Body of pancreas (tissue), 4 donors: ENCODE measurements at regions not wholly inside any gene's neighbourhood (a gene's known extent, or its start where the extent isn't known, plus 50 kb on each side); places are given as distances from the start of the nearest gene placed in this dataset.

Experiments used
- POLR2A ChIP-seq, 3 donors: fragments of 450-650 bp; IDR thresholded peaks; one replicate each; pipeline ENCODE4 v1.6.1; 2016; ENCODE audit warnings: antibody characterized with exemption in 3 of 3, mild to moderate bottlenecking in 2 of 3
- TF ChIP-seq, protein P1 (sequence below), 7 experiments: fragments of 450-650 bp in 4 of 7; fragments of 200-600 bp in 3 of 7; sonication (generic) in 3 of 7; IDR thresholded peaks; one replicate each; pipeline ENCODE4 v1.5.1; 2016 to 2019; ENCODE audit warnings: antibody characterized with exemption in 7 of 7

DNA sequence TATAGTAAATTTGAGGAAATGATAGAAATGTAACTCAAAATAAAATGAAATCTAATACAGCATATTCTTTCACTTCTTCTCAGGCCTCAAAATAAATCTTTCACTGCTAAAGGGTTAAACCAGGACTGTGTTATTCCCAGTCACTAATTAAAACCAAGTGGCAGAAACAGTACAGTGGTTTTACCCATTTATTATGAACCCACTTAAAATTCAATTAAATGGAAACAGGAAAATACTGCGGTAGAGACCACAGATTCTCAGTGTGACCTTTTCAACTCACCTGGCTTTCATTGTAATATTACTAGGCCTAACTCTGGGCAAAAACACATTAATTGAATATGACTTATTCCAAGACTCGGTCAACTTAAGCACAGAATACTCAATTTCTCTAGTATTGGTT lies 176.5 kb upstream of the DKK2 start:
- no peak for TF ChIP-seq POLR2A (IDR thresholded peaks at IDR 0.05)
- TF ChIP-seq, protein P1, sequence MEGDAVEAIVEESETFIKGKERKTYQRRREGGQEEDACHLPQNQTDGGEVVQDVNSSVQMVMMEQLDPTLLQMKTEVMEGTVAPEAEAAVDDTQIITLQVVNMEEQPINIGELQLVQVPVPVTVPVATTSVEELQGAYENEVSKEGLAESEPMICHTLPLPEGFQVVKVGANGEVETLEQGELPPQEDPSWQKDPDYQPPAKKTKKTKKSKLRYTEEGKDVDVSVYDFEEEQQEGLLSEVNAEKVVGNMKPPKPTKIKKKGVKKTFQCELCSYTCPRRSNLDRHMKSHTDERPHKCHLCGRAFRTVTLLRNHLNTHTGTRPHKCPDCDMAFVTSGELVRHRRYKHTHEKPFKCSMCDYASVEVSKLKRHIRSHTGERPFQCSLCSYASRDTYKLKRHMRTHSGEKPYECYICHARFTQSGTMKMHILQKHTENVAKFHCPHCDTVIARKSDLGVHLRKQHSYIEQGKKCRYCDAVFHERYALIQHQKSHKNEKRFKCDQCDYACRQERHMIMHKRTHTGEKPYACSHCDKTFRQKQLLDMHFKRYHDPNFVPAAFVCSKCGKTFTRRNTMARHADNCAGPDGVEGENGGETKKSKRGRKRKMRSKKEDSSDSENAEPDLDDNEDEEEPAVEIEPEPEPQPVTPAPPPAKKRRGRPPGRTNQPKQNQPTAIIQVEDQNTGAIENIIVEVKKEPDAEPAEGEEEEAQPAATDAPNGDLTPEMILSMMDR (IDR thresholded peaks at IDR 0.05): no peak
